ENCODE measurements at regions not wholly inside any gene's neighbourhood (a gene's known extent, or its start where the extent isn't known, plus 50 kb on each side); places are given as distances from the start of the nearest gene placed in this dataset.

- TF ChIP-seq, protein P1, sequence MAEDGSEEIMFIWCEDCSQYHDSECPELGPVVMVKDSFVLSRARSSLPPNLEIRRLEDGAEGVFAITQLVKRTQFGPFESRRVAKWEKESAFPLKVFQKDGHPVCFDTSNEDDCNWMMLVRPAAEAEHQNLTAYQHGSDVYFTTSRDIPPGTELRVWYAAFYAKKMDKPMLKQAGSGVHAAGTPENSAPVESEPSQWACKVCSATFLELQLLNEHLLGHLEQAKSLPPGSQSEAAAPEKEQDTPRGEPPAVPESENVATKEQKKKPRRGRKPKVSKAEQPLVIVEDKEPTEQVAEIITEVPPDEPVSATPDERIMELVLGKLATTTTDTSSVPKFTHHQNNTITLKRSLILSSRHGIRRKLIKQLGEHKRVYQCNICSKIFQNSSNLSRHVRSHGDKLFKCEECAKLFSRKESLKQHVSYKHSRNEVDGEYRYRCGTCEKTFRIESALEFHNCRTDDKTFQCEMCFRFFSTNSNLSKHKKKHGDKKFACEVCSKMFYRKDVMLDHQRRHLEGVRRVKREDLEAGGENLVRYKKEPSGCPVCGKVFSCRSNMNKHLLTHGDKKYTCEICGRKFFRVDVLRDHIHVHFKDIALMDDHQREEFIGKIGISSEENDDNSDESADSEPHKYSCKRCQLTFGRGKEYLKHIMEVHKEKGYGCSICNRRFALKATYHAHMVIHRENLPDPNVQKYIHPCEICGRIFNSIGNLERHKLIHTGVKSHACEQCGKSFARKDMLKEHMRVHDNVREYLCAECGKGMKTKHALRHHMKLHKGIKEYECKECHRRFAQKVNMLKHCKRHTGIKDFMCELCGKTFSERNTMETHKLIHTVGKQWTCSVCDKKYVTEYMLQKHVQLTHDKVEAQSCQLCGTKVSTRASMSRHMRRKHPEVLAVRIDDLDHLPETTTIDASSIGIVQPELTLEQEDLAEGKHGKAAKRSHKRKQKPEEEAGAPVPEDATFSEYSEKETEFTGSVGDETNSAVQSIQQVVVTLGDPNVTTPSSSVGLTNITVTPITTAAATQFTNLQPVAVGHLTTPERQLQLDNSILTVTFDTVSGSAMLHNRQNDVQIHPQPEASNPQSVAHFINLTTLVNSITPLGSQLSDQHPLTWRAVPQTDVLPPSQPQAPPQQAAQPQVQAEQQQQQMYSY (CRISPR knock-in tag; IDR thresholded peaks at IDR 0.05), result no peak
- no peak for TF ChIP-seq IKZF1 (conservative IDR thresholded peaks at IDR 0.05)
- no peak for TF ChIP-seq CHD1 (IDR thresholded peaks at IDR 0.05; ENCODE audit: low read depth, low read length)
- TF ChIP-seq YBX1 (IDR thresholded peaks at IDR 0.05), result no peak
- no peak for TF ChIP-seq SUZ12 (IDR thresholded peaks at IDR 0.05; ENCODE audit: unreplicated experiment)
- no peak for TF ChIP-seq BCLAF1 (IDR thresholded peaks at IDR 0.05)
- TF ChIP-seq ZNF622 (IDR thresholded peaks at IDR 0.05), result no peak
- TF ChIP-seq HDAC6 (IDR thresholded peaks at IDR 0.05; ENCODE audit: unreplicated experiment), result no peak
- no peak for TF ChIP-seq MYB (IDR thresholded peaks at IDR 0.05; ENCODE audit: borderline replicate concordance, low read depth, low read length)
- no peak for TF ChIP-seq MEF2B (IDR thresholded peaks at IDR 0.05; ENCODE audit: partially characterized antibody, poor library complexity, severe bottlenecking)
- no peak for TF ChIP-seq NKRF (conservative IDR thresholded peaks at IDR 0.05)
Measured at GRCh38 chr5:82513738-82514137, 235.6 kb upstream of the RPS23 start (continued).

Measured in GM12878 (cell line).